AG10803 (cell line): ENCODE measurements at regions not wholly inside any gene's neighbourhood (a gene's known extent, or its start where the extent isn't known, plus 50 kb on each side); places are given as distances from the start of the nearest gene placed in this dataset.

Experiments used
- DNase-seq: peaks from one replicate; pipeline ENCODE4 v3.0.0; 2010; ENCODE audit warnings: low read depth
- H3K4me3 ChIP-seq: 2 replicates; pipeline ENCODE4 v1.5.1; 2011; ENCODE audit warnings: mild to moderate bottlenecking, low read length, control low read depth
- CTCF ChIP-seq: conservative IDR thresholded peaks from 2 replicates; pipeline ENCODE4 v1.5.1; 2011; ENCODE audit warnings: mild to moderate bottlenecking, low read length, control low read depth, inconsistent platforms

DNA sequence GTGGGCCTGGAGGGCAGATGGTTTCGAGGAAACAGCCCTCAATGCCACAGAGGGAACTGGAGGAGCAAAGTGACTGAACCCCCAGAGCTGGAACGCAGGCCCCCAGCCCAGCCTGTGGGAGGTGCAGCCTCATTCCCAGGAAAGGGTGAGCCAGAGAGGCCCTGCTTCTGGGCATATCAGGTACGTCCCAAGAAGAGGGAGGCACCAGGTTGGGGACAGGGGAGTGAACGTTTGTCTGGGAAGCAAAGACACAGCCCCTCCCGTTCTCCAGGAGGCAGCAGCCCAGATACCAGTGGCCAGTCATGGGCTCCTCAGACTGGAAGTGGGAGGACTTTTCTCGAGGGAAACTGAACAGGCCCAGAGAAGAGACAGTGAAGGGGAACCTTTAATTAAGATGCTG lies 74.3 kb upstream of the RET start:
- TF ChIP-seq CTCF = no peak
- H3K4me3 ChIP-seq = no peak overlapping the region
- DNase-seq = no peak

GRCh38 chr10:43006490-43006889 lies 70.4 kb upstream of the RET start:
- DNase-seq = no peak
- no peak for TF ChIP-seq CTCF
- no peak overlapping the region for H3K4me3 ChIP-seq

- no peak for DNase-seq
- no peak overlapping the region for H3K4me3 ChIP-seq
- TF ChIP-seq CTCF = no peak
These were observed 64.3 kb upstream of the RET start for GRCh38 chr10:43012578-43012977.

- no peak for DNase-seq
- no peak for TF ChIP-seq CTCF
- H3K4me3 ChIP-seq = no peak overlapping the region
These were observed 63.8 kb upstream of the RET start for GRCh38 chr10:43013065-43013464.

DNA sequence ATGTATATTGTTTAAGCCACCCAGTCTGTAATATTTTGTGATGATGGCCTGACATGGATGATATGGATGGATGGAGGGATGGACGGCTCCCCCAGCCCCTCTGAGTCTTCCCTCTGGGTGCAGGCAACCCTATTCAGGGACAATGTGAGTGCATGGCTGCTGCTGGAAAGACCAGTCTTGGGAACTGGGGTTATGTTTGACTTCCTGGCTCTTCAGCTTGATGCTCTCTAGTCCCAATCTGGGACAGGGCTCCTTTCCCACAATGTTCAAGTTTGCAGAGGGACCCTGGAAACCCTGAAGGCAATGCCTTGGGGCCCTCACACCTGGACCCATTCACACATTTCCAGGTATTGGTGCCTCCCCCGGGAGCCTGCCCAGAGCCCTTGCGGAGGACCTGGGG lies 52.3 kb upstream of the RET start:
- DNase-seq = no peak
- no peak for TF ChIP-seq CTCF

GRCh38 chr10:43024942-43025700 lies 51.7 kb upstream of the RET start:
- DNase-seq = no peak
- TF ChIP-seq CTCF = no peak
- no peak overlapping the region for H3K4me3 ChIP-seq

More for the DNA sequence above, 52.3 kb upstream of the RET start:
- no peak overlapping the region for H3K4me3 ChIP-seq

GRCh38 chr10:43026039-43026973 lies 50.6 kb upstream of the RET start:
- no peak overlapping the region for H3K4me3 ChIP-seq
- no peak for TF ChIP-seq CTCF
- no peak for DNase-seq
